ENCODE measurements at regions not wholly inside any gene's neighbourhood (a gene's known extent, or its start where the extent isn't known, plus 50 kb on each side); places are given as distances from the start of the nearest gene placed in this dataset.
A peak's percentile ranks its signal among the peaks of the same experiment; 100 is the strongest.

DNA sequence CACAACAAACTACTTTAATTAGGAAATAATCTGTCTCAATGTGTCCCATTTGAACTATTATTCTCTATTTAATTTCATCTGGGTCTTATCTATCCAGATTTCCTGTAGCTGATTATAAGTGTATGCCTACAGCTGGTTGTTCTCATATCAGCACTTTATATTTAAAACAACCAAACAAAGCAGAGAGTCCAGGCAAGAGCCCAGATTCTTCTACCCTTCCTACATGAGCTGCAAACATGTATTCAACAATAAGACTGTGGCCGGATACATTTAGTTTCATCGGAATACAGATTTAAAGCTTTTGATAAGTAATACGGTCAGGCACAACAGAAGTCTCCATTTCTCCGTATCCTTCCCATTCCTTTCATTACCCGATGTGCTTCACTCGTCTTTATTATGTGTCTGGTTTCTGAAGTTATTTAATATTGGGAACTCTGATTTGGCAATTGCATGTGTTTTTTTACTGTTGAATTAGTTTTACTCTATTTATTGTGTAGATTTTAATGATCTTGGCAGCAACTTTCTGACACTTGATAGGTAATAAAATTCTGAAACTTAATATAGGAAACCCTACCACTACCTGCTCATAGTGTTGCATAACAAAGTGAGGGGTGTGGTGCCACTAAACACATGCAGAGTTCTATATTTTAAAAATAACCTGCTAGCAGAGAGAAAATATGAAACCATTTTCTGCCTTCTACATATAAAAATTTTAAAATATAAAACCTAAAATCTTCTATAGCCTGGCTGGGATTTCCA, 653.5 kb upstream of the PTCHD4 start:
- ATAC-seq (ENCODE audit: low FRiP score) (no peak), DNase-seq (ENCODE audit: low spot score) (no peak)
- TF ChIP-seq, protein P1, sequence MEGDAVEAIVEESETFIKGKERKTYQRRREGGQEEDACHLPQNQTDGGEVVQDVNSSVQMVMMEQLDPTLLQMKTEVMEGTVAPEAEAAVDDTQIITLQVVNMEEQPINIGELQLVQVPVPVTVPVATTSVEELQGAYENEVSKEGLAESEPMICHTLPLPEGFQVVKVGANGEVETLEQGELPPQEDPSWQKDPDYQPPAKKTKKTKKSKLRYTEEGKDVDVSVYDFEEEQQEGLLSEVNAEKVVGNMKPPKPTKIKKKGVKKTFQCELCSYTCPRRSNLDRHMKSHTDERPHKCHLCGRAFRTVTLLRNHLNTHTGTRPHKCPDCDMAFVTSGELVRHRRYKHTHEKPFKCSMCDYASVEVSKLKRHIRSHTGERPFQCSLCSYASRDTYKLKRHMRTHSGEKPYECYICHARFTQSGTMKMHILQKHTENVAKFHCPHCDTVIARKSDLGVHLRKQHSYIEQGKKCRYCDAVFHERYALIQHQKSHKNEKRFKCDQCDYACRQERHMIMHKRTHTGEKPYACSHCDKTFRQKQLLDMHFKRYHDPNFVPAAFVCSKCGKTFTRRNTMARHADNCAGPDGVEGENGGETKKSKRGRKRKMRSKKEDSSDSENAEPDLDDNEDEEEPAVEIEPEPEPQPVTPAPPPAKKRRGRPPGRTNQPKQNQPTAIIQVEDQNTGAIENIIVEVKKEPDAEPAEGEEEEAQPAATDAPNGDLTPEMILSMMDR (IDR thresholded peaks at IDR 0.05), result no peak

DNA sequence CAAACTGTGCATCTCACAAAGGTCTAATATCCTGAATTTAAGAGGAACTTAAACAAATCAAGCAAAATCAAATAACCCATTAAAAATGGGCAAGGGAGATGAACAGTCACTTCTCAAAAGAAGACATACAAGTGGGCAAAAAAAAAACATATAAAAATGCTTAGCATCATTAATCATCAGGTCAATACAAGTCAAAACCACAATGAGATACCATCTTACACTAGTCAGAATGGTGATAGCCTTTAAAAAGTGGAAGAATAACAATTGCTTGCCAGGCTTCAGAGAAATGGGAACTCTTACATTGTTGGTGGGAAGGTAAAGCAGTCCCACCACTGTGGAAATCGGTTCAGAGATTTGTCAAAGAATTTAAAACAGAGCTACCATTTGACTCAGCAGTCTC, 646.7 kb upstream of the PTCHD4 start:
- TF ChIP-seq, protein P1 (IDR thresholded peaks at IDR 0.05), result no peak
- ATAC-seq (ENCODE audit: low FRiP score), result no peak
- DNase-seq (ENCODE audit: low spot score), result no peak

DNA sequence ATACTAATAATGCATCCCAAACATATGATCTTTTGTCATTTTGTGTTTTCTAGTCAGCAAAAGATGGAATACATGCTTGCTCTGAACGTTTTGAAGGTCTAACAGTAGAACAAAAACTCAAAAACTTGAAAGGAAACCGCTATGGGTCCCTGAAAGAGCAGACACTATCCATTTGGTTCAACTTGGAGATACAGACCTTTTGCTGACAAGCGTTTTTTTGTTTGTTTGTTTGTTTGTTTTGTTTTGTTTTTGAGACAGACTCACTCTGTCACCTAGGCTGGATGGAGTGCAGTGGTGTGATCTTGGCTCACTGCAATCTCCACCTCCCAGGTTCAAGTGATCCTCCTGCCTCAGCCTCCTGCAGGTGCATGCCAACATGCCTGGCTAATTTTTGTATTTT, 644.3 kb upstream of the PTCHD4 start:
- no peak for ATAC-seq (ENCODE audit: low FRiP score)
- TF ChIP-seq, protein P1 (IDR thresholded peaks at IDR 0.05), result no peak
- no peak for DNase-seq (ENCODE audit: low spot score)

DNA sequence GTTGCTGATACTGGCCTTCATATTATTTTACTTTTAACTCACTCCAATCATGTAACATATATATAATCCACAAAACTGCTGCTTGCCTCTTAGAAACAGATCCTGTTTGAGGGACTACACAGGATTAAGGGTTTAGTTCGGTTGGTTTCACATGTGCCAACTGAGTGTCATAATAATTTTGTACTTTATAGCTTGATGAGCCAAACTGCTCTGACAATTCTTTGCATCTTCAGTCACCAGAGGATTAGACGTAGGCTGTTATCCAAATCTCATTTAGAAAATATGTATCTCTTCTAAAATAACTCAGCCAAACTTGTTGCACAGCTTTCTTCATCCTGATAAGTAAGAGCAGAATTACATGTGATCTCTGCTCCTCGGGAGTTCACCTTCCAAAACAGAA, 643.6 kb upstream of the PTCHD4 start:
- TF ChIP-seq, protein P1 (IDR thresholded peaks at IDR 0.05), result no peak
- DNase-seq (ENCODE audit: low spot score) (no peak), ATAC-seq (ENCODE audit: low FRiP score) (no peak)

DNA sequence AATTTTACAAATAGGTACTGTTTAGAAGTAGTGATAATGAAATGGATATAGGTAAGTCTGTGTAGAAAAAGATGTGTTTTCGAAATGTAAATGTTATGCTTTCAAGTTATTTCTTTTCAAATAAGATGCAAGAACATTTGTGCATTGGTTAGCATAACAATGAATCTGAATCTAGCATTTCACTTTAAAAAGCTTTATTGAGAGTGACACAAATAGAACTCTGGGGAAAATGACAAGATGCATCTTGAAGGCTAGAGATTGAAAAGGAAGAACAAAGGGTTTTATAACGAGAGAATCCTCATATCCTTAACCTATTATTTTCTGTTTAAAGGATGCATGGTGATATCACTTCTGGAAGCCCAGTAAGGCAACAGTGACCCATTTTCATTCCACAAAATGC, 639.9 kb upstream of the PTCHD4 start:
- TF ChIP-seq, protein P1 (IDR thresholded peaks at IDR 0.05), result no peak
- no peak for ATAC-seq (ENCODE audit: low FRiP score)
- DNase-seq (ENCODE audit: low spot score), result no peak

DNA sequence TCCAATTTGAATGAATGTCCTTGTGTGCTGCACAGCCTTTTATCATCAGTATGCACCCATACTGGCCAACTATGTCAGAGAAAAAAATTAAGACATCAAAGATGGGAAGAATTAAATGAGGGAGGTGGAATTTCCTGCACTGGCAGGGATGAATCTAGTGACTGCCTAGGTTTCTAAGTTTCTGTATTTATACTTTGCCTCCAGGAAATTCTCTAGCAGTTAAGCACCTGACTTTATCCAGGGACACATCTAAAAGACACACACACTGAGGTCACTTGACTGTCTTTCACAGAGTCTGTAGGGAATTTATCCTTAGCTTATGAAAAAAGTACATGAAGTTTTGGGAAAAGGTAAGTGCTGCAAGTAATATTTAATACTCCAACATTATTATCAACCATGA, 636.5 kb upstream of the PTCHD4 start:
- ATAC-seq (ENCODE audit: low FRiP score), result no peak
- TF ChIP-seq, protein P1 (IDR thresholded peaks at IDR 0.05), result no peak
- DNase-seq (ENCODE audit: low spot score), result no peak

DNA sequence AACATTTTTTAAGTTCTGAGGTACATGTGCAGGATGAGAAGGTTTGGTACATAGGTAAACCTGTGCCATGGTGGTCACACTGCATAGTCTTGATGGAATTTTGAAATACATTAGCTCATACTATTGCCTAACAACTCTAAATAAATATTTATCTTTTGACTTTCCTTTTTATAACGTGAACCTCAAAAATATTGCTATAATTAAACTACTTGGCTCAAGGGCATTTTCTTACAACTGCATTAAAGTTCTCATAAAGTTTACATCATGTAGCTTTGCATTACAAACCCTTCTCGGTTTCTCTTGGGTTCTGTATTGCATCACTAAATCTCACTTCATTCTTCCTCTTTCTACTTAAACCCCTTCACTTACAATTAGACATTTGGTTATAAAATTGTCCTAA, 636.0 kb upstream of the PTCHD4 start:
- ATAC-seq (ENCODE audit: low FRiP score) (peak; percentile 33), DNase-seq (ENCODE audit: low spot score) (no peak)
- TF ChIP-seq, protein P1 (IDR thresholded peaks at IDR 0.05), result no peak

Measured in omental fat pad (tissue), 3 donors.